Epithelial cell of proximal tubule (primary cell): ENCODE measurements at regions not wholly inside any gene's neighbourhood (a gene's known extent, or its start where the extent isn't known, plus 50 kb on each side); places are given as distances from the start of the nearest gene placed in this dataset.
A peak's percentile ranks its signal among the peaks of the same experiment; 100 is the strongest.

Source experiments
- DNase-seq: peaks from one replicate; pipeline ENCODE4 v3.0.0-alpha.2; 2011; ENCODE audit warnings: low read depth
- H3K4me3 ChIP-seq: 2 replicates; pipeline ENCODE4 v1.5.1; 2011; ENCODE audit warnings: low read depth, mild to moderate bottlenecking, low read length
- TF ChIP-seq, protein P1 (sequence below): conservative IDR thresholded peaks from 2 replicates; pipeline ENCODE4 v1.5.1; 2012; ENCODE audit warnings: low read depth, mild to moderate bottlenecking, low read length

DNA sequence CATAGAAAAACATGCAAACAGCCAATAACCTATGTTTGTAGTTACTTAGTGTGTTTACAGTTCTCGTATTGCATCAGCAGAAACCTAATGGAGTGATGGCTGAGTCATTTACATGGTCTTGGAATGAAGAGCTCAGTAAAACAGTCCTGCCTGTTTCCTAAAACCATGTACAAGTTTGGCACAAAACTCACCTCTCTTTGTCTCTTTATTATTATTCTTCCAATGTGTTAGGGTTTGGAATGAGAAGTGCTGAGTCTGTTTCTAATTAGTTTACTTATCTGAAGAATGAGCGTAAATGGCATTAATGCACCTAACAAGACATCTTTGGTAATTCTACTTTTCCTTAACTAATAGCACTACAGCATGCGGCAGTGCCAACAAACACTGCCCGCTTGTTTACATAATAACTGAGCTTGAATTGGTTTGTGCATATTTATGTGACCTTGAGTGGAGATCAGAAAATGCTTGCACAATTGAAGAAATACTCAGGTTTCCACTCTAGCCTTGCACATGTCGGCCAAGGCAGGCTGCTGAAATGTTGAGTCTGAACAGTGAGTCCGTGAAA is 385.4 kb upstream of the SEMA6D start:
- TF ChIP-seq, protein P1, sequence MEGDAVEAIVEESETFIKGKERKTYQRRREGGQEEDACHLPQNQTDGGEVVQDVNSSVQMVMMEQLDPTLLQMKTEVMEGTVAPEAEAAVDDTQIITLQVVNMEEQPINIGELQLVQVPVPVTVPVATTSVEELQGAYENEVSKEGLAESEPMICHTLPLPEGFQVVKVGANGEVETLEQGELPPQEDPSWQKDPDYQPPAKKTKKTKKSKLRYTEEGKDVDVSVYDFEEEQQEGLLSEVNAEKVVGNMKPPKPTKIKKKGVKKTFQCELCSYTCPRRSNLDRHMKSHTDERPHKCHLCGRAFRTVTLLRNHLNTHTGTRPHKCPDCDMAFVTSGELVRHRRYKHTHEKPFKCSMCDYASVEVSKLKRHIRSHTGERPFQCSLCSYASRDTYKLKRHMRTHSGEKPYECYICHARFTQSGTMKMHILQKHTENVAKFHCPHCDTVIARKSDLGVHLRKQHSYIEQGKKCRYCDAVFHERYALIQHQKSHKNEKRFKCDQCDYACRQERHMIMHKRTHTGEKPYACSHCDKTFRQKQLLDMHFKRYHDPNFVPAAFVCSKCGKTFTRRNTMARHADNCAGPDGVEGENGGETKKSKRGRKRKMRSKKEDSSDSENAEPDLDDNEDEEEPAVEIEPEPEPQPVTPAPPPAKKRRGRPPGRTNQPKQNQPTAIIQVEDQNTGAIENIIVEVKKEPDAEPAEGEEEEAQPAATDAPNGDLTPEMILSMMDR, result no peak
- DNase-seq, result peak; percentile 6
- H3K4me3 ChIP-seq, result no peak overlapping the region

DNA sequence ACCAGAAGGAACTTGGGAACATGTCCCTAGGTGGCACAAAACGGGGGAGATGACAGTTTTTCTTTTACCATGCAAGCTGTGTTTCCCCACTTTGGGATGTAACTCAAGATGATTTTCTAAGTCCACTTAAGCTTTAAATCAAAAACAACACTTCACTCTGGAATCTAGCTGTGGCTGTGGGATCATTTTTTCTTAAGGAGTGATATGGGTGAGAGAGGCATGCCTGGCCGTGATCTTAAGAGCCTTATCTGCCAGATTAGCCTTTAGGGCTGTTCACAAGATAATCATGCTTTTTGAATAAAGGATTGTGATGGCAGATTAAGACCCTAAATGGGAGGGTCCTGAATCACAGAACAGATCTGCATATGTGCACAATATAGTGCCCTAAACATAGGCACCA is 384.8 kb upstream of the SEMA6D start:
- TF ChIP-seq, protein P1, result no peak
- DNase-seq, result no peak
- H3K4me3 ChIP-seq, result no peak overlapping the region

DNA sequence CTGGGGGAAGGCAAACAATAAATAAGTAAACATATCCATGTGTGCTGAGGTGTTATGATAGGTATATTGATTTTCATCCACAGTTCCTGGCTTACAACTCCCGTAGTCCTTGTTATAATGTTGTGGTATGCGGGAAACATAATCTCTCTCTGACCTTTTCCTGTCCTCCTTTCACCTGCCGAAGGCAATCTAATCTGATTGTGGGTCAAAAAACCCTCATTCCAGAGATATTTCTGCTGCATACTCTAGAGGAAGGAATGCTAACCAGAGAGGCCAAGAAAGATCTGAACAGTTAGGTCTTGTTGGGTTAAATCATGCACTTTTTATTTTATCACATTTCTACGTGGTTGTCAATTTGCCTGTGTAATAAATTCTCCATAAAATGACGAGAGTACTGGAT is 383.6 kb upstream of the SEMA6D start:
- no peak for DNase-seq
- TF ChIP-seq, protein P1, result no peak
- no peak overlapping the region for H3K4me3 ChIP-seq

DNA sequence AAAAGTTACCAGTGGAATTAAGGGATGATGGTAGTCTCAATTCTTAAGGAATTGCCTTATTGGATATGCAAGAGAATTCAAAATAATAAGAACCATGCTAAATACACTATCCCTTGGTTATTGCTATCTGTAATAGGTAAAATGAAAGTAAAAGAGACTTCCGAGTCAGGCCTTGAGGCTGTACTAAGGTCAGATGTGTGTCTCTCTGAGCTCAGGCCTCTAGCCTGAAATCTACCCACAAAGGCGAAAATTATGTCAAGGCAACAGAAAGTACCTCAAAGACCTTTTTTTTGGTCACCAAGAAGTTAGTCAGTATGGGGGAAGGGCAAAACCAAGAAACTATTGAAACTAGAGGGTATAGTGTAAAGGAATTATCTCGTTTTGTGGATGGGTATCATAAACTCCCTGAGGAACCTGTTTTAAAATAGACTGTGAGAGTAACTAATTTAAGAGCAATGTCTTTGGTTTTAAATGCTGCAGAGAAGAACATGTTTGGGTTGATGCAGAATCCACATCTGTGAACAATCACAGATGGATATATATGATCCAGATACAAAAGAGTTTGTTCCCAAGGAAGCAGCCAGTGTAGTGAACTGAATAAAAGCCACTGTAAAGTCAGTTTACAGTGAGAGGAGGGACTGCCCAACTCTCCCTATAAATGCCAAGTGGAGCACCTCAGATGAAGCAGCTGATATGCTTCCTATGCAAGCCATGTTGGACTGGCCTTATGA is 382.3 kb upstream of the SEMA6D start:
- no peak overlapping the region for H3K4me3 ChIP-seq
- TF ChIP-seq, protein P1, result no peak
- no peak for DNase-seq

DNA sequence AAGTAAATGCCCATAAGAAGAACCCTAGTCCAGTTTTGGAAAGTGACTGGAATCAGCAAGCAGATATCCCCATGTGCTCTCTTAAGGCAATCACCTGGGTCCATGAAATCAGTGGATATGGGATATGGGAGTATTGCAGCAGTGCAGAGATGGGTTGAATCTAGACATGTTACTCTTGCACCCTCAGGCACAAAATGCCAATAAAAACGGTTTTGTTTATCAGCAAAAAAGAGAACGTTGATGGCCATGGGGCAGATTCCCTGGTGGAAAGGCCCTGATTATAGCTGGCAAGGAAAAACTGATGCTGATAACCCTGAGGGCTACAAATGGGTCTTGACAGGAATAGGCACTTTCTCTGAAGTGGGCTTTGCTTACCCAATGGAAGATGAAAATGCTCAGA is 380.2 kb upstream of the SEMA6D start:
- no peak for DNase-seq
- no peak overlapping the region for H3K4me3 ChIP-seq
- TF ChIP-seq, protein P1, result no peak

DNA sequence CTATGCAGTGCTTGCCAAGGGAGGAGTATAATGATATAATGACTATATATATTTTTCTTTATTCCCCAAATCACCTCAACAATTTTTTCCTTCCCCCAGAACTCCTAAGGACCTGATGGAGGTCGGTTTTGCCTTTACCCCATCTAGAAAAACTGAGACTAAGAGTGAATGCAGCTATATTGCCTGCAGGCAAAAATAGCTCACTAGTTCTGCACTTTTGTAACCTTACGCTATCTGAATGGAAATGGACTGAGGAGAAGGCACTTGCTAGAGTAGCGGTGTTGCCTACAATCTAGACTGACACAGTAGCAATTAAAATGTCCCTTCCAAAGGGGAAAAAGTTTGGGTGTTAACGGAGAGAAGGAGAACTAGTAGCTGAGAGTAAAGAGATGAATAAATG is 379.5 kb upstream of the SEMA6D start:
- TF ChIP-seq, protein P1, result no peak
- DNase-seq, result no peak
- no peak overlapping the region for H3K4me3 ChIP-seq

DNA sequence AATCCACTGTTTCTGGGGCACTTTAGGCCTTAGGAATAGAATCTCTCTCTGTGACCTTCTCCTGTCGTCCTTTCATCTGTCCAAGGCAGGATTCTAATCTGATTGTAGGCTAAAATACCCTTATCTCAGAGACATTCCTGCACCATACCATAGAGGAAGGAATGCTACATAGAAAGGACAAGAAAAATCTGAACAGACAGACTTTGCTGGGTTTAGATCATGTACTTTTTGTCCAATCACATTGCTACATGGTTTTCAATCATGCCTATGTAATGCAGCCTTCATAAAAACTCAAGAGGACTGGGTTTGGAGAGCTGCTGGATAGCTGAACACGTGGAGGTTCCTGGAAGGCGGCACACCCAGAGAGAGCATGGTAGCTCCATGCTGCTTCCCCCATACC is 378.5 kb upstream of the SEMA6D start:
- H3K4me3 ChIP-seq, result no peak overlapping the region
- no peak for DNase-seq
- TF ChIP-seq, protein P1, result no peak
